GM12872 (cell line): ENCODE measurements at regions not wholly inside any gene's neighbourhood (a gene's known extent, or its start where the extent isn't known, plus 50 kb on each side); places are given as distances from the start of the nearest gene placed in this dataset.

Source experiments
- TF ChIP-seq, protein P1 (sequence below): IDR thresholded peaks from 3 replicates; pipeline ENCODE4 v1.5.1; 2011; ENCODE audit warnings: low read depth, mild to moderate bottlenecking, low read length, moderate library complexity; ENCODE audit not compliant: insufficient read depth

DNA sequence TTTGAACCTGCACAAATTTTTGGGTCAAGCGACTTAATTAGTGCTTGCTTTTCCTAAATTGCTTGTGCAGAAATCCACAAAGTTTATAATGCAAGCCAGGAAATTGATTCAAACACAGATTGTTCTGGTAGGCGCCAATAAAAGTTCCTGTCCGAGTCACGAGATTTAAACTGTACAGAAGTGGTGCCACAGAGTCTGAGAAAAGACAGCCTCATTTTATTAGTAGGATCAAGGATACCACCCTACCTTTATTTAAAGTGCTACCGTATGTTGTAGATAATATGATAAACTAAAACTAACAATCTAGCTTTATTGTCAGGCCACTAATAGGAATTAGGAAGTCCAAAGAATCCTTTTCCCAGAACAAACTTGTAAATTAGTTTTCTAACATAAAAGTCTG lies 696.7 kb downstream of the TNS3 start:
- TF ChIP-seq, protein P1, sequence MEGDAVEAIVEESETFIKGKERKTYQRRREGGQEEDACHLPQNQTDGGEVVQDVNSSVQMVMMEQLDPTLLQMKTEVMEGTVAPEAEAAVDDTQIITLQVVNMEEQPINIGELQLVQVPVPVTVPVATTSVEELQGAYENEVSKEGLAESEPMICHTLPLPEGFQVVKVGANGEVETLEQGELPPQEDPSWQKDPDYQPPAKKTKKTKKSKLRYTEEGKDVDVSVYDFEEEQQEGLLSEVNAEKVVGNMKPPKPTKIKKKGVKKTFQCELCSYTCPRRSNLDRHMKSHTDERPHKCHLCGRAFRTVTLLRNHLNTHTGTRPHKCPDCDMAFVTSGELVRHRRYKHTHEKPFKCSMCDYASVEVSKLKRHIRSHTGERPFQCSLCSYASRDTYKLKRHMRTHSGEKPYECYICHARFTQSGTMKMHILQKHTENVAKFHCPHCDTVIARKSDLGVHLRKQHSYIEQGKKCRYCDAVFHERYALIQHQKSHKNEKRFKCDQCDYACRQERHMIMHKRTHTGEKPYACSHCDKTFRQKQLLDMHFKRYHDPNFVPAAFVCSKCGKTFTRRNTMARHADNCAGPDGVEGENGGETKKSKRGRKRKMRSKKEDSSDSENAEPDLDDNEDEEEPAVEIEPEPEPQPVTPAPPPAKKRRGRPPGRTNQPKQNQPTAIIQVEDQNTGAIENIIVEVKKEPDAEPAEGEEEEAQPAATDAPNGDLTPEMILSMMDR: no peak

DNA sequence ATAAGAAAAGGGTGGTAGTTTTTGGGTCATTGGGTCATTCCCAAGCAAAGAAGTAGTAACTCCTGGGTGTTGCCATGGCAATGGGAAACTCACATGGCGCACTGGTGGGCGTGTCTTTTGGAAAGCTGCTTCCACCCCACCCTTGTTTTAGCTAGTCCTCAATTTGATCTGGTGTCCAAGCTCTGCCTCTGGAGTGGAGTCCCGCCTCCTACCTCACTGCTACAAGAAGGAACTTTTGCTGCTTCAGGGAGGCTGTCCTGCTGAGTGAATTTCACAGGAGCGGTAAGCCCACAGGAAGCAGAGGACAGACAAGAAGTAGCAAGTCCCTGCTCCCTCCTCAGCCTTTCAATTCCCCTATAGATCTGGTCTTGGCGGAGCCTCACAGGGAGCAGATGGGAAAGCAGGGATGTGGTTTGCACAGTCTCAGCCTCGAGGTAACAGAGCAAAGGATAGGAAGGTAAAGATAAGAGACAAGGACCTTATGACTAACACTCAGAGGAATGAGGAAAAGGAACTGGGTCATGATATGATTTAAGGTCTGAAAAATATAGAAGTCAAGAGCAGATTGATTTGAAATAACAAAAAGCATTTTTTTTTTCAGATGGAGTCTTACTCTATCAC lies 700.3 kb downstream of the TNS3 start:
- TF ChIP-seq, protein P1: no peak

DNA sequence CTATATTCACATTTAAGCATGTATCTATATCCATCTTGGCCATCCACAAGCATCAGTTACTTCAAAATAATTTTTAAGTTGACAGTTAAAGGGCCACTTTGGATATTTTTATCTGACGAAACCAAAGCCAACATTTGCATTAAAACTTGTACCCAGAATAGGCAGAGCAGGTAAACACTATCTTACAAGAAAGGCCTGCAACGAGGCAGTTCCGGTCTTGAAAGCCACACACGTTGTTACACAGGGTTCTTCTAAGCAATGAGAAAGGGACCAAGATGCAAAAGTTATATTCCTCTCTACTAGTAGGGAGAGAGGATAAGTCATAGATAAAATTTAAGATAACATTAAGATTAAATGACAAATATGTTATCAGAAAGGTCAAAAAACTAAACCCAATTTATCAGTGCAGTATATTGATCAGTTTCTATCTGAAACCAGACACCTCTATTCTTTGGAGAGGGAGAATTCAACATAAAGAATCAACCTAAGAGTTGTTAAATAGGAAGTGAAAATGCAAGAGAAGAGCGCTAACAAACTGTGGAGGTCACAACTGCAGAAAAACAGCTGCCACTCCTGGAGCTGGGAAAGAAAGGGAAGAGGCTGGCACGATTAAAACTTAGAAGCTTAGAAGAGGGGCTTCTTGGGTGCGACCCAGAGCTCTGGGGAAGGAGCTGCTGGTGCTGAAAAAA lies 701.3 kb downstream of the TNS3 start:
- TF ChIP-seq, protein P1: no peak

DNA sequence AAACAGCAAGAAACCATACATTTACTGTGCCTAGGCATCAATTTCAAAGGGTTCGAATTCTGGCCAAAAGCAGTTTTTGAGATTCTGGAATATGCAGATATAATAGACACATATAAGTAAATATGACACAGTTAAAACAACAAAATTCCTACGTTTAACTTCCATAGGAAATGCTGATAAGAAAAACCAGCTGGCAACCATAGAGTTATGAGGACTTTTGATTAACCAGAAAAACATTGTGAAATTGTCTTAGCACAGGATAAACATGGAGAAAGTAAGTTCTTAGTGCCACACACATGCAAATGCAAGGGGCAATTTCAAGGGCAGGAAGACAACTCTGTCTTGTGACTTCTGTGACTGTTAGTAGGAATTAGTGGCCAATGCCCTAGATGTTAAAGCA lies 702.1 kb downstream of the TNS3 start:
- TF ChIP-seq, protein P1: no peak

DNA sequence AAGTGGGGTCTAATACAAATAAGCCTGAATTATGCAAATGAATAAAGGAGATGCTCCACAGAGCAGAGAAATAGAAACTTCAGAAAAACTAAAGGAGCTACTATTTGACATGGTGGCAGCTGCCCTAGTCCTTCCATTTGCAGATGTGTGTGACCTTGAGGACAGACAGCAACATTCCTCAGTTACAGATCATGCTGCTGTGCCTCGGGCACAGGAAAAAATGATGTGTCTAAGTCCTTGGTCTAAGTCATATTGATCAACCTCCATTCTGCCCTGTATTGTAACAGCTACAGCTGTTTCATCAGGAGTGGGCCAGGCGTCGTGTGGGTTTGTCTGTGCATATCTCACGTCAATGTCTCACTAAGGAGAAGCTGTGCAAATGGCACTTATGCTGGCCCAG lies 710.4 kb downstream of the TNS3 start:
- TF ChIP-seq, protein P1: no peak

DNA sequence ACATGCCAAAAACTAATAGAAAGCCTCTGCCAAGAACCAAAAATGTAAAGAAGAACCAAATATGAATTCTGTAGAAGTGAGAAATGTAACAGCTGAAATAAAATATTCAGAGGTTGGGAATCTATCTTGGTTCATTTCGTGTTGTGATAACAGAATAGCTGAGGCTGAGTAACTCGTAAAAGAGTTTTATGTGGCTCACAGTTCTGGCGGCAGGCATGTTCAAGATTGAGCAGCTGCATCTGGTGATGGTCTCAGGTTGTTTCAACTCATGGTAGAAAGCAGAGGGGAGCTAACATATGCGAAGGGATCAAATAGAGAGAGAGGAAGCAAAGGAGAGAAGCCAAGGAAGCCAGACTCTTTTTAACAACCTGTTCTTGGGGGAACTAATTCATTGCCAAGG lies 717.2 kb downstream of the TNS3 start:
- TF ChIP-seq, protein P1: no peak

DNA sequence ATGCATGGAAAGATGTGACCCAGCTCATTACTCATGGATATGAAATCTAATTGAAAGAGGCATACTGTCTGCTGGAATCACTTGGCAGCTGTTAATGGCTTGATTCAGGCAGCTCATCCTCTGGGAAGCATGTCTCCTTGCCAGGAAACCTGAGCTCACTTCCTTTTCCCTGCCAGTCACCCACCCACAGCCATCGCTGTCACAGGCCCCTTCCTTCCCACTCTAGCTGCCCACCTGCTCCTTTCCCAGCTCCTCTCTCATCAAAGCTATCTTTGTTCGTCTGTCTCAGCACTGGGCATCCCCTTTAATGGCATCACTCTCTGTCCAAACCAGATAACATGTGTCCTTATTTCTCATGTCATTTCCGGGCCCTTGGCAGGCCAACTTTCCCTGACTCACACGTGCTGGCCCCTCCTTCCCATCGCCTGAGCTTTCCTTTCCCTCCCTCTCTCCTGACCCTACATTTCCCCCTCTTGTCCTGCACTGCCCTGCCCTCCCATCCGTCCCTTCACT lies 721.9 kb downstream of the TNS3 start:
- TF ChIP-seq, protein P1: no peak
